Astrocyte of the spinal cord (primary cell): ENCODE measurements at regions not wholly inside any gene's neighbourhood (a gene's known extent, or its start where the extent isn't known, plus 50 kb on each side); places are given as distances from the start of the nearest gene placed in this dataset.
"Not testable (repeated sequence)": the region's sequence is repeated elsewhere in the genome, so short reads cannot be mapped to it uniquely, and the experiment has no call there.

Experiments used
- DNase-seq: peaks from one replicate; pipeline ENCODE4 v3.0.0; 2011; ENCODE audit warnings: low read depth, low spot score
- H3K4me3 ChIP-seq: 2 replicates; pipeline ENCODE4 v1.5.1; 2011; ENCODE audit warnings: low read depth, mild to moderate bottlenecking, low read length, moderate library complexity
- in situ Hi-C: cut with HindIII; loops from 2 replicates; pipeline ENCODE4 v1.10.0; 2017; ENCODE audit warnings: low sequenced_read_pairs
- TF ChIP-seq, protein P1 (sequence below): IDR thresholded peaks from 2 replicates; pipeline ENCODE4 v1.5.1; 2012; ENCODE audit warnings: low read depth, mild to moderate bottlenecking, low read length, inconsistent platforms

DNA sequence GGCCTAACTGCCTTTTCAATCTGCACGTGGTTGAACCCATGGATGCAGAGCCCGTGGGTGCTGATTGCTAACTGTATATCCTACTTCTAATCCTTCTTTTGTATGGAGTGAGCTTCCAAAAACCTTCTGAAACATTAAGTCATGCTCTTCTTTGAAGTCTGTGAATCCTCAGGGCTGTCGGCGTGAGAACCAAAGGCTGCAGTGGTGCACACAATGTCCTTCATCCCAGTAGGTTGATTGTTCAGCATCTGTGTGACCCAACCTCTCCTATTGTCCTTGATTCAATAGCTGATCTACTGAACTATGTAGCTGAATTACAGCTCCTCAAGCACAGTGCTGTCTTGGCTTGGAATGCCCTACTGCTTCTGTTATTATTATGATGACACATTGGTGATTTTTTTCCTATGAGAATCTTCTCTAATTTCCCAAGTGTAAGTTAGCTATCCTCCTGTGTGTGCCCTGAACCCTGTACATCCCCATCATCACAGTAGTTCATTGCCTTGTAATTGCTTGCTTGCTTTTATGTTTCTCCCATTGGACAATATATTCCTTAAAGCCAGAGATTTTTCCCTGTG lies 294.6 kb downstream of the TRIML1 start:
- in situ Hi-C loops, result no loop called here
- TF ChIP-seq, protein P1, sequence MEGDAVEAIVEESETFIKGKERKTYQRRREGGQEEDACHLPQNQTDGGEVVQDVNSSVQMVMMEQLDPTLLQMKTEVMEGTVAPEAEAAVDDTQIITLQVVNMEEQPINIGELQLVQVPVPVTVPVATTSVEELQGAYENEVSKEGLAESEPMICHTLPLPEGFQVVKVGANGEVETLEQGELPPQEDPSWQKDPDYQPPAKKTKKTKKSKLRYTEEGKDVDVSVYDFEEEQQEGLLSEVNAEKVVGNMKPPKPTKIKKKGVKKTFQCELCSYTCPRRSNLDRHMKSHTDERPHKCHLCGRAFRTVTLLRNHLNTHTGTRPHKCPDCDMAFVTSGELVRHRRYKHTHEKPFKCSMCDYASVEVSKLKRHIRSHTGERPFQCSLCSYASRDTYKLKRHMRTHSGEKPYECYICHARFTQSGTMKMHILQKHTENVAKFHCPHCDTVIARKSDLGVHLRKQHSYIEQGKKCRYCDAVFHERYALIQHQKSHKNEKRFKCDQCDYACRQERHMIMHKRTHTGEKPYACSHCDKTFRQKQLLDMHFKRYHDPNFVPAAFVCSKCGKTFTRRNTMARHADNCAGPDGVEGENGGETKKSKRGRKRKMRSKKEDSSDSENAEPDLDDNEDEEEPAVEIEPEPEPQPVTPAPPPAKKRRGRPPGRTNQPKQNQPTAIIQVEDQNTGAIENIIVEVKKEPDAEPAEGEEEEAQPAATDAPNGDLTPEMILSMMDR, result no peak
- no peak overlapping the region for H3K4me3 ChIP-seq
- DNase-seq, result no peak

DNA sequence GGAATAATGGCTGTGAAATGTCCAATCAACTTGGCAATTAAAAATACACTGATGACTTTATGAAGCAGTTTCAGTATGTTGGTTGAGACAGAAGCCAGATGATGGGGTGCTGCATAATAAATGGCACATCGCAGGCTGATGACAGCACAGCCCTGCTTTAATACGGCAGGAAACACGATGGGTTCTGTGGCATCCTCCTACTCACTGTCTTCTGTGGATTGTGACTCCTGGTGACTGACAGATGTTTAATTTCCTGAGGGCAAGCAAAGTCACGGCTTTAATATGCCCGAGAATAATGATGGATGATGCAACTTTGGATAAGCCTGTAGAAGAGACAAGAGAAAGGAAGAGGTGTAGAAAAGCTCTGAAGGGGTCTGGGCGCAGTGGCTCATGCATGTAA lies 295.4 kb downstream of the TRIML1 start:
- TF ChIP-seq, protein P1, result no peak
- in situ Hi-C loops, result no loop called here
- DNase-seq, result no peak
- no peak overlapping the region for H3K4me3 ChIP-seq

DNA sequence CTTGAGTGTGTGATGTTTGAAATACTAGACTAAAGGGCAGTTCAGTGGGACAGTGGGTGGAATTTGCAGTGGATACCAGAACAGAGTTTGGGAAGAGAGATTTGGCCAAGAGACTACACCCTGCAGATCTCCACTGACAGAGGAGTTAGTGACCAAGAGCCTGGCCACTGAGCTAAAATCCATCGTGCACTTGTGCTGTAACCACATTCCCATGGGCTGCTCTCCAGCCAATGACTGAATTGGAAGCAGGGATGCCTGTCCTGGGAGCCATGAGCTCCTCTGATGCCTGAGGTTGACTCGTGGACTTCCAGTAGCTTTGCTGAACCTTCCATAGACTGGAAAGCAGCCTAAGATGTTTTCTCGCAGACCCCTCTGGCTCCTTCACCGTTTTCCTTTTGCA lies 296.1 kb downstream of the TRIML1 start:
- TF ChIP-seq, protein P1, result no peak
- no peak for DNase-seq
- in situ Hi-C loops, result no loop called here
- H3K4me3 ChIP-seq, result no peak overlapping the region

DNA sequence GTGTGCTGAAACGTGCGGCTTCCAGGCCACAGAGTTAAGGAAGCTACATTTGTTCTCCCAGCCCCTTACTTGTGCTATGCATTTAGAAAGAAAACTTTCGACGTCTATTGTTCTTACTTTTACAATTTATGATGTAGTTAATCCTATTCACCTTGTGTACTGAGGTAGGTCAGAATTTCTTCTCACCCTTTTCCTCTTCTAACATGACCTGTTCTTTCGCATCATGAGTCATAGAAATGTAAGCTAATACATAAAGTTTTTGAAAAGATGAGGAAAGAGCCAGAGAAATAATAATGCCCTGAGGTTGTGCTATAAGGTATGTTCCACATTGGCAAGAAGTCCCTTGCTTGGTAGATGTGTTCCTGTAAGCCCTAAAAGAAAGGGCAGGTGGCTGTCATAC lies 298.3 kb downstream of the TRIML1 start:
- no peak overlapping the region for H3K4me3 ChIP-seq
- in situ Hi-C loops, result no loop called here
- TF ChIP-seq, protein P1, result no peak
- DNase-seq, result no peak

DNA sequence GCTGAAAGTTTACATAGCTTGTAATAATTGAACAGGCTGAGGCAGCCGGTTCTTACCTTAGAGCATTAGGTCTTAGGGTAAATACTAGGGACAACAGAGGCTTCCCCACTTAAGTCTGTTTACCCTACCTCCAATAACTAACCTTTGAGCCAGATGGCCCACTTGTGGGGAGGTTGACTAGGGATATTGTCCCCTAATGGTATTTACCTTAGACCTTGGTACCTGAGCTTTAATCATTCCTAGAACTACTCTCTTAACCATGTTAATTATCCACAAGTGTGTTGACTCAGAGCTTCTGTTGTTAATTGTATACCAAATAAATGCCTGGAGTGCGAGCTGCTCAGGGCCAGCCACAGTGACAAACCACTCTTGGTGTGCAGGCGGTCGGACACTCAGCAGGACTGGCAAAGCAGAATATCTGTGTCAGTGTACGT lies 299.2 kb downstream of the TRIML1 start:
- H3K4me3 ChIP-seq, in situ Hi-C loops, DNase-seq: not testable (repeated sequence)

DNA sequence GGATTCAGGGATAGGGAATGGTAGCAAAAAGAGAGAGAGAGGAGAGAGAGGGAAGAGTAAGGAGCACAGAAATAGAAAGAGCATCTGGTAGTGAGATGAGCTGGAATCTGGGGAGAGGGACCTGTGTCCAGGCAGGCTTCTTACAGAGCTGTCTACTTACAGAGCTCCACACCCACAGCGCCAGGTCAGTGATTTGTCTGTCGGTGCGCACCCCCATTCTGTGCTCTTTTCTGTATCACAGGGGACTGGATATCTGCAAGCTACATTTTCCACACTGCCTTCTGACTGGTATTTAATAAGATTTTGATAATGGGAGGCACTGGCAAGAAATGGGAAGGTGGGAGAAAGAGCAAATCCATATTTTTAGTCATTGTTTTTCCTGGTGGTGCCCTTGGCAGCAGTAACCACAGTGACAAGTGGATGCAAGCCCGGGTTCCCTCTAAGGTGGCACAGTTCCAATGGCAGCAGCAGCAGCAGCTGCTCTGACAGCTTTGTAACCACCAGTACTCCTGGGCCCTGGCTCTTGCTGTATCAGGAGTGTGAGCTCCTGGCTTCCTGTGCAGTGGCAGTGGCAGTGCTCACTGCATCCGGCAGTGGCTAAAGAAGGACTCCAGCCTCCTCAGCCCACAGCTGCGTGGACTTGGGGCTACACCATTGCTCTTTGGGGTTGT lies 300.5 kb downstream of the TRIML1 start:
- TF ChIP-seq, protein P1, result no peak
- in situ Hi-C loops, result no loop called here
- no peak for DNase-seq

DNA sequence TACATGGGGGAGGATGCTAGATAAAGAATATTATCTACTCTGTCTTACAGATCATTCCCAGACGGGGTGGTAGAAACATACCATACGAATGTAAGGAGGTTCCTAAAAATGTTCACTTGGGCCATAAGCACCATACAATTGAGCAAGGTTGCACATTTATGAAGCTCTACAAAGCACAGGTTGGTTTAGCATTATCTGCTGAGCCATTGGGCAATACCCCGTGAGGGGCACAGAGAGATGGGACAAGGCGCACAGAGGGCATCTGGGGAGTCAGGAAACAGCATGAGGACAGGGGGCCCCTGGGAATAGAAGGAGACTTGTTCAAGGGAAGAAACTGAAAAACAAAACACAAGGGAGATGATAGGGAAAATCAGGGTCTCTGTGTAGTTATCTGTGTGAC lies 305.3 kb downstream of the TRIML1 start:
- TF ChIP-seq, protein P1, result no peak
- no peak for DNase-seq
- H3K4me3 ChIP-seq, result no peak overlapping the region
- in situ Hi-C loops, result no loop called here

More for the DNA sequence above, 300.5 kb downstream of the TRIML1 start:
- H3K4me3 ChIP-seq, result no peak overlapping the region

DNA sequence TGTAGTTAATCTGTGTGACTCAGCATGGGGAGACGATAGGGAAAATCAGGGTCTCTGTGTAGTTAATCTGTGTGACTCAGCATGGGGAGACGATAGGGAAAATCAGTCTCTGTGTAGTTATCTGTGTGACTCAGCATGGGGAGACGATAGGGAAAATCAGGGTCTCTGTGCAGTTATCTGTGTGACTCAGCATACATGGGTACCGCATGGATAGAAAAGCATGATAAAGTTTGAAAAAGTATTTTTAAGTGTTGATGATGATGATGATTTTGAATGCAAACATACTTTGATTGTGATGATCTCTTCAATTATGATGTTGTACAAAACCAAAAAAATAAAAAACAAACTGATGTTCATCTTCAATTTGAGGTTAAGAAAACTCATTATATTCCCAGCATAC lies 309.8 kb downstream of the TRIML1 start:
- DNase-seq, in situ Hi-C loops, H3K4me3 ChIP-seq: not testable (repeated sequence)
